ENCODE measurements at regions not wholly inside any gene's neighbourhood (a gene's known extent, or its start where the extent isn't known, plus 50 kb on each side); places are given as distances from the start of the nearest gene placed in this dataset.

DNA sequence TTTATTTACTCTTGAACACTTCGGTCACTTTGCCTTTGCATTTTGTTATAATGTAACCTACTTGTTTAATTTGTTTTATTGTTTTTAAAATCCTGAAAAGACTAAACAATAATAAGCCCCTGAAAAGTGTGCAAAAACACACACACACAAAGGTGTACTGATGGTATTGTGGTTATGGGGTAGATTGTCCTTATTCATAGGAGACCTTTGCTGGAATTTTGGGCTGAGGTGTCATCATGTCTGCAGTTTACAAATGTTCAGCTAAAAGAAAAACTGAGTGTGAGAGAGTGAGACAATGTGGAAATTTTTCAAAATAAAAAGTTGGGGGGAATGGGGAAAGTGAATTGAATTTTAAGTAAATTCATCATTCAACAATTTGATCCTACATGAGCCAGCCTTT is 174.9 kb downstream of the QDPR start:
- DNase-seq (ENCODE audit: low spot score), result no peak

DNA sequence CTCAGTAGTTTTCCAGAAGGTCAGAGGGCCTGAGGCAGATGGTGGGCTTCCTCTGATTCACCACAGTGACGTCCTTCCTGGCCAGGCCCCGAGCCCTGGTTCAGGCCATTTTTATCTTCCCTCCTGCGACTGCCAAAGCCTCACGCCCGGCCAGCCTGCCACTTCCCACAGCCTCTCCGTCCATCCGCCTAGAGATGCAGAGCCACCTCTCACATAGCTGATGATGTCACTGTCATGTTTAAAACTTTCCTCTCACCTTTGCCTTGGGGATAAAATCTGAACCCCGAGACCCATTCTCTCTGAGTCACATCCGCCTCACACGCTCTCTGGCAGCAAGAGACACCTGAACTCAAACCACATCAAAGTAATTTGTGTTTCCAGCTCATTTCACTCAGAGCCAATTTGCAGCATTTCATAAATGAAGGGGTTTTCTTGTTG is 175.3 kb downstream of the QDPR start:
- DNase-seq (ENCODE audit: low spot score), result no peak

DNA sequence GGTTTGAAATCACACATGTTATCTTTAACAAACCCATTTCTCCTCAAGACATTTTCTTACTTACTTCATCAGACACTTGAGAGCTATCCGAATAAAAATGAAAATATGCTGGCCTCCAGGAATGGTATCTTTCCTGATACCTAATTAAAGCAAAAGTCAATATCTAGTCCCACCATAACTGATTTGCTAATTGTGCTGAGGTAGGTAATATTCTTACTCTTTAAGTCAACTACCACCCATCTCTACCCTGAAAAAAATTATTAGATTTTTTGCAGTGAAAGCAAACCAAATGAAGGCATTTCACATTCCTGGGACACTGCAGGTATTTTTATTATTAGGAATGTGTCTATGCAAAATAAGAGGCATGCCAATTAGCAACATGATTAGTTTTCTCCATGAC is 175.8 kb downstream of the QDPR start:
- DNase-seq (ENCODE audit: low spot score), result no peak

DNA sequence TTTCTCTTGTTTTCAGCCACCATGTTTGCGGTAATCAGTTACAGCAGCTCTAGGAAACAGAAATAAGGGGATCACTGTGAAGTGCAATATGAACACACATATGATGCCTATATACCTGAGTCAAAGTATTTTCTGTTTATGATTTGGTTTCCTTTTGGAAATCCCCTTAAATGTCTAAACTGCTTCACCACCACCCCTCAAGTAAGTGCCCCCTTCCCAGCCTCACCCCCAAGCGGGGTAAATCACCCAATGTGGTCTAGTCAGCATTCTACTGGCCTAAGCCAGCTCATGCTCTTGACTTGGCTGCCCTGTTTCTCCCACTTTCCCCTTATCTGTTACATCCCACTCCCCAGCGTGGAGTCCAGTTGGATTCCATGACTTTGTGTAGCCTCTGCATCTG is 176.5 kb downstream of the QDPR start:
- DNase-seq (ENCODE audit: low spot score), result no peak

DNA sequence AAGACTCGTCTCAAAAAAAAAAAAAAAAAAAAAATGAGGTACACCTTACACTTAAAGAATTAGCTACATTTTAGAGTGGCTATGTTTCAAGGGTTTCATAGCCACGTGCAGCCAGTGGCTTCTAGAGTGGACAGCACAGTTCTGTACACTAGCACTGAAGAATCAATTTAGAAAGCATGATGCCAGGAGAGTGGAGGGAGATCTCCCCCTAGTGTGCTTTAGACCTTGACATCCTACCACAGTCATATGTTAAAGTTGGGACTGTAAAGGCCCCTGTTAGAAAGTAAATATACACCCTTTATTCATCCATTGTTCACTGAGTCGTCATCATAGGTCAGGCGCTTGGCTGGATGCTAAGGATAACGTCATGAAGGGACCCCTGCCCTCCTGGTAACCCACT is 179.4 kb downstream of the QDPR start:
- DNase-seq (ENCODE audit: low spot score), result no peak

DNA sequence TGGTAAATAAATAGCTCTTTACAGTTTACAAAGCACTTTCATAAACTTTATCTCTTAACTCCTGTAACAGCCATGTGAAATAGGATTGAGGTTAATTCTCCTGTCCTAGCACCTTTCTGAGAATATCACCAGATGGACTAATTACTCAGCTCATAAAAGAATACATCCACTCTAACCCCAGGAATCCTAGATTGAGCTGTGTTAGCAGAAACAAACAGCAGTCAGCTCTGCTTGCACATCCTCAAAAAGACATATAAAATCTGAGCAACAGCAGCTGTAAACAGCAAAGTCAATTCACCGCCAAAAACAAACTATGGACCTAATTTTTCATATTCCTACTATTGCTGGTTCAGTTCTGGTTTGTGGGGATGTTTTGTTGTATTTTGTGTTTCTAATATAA is 182.8 kb downstream of the QDPR start:
- no peak for DNase-seq (ENCODE audit: low spot score)

DNA sequence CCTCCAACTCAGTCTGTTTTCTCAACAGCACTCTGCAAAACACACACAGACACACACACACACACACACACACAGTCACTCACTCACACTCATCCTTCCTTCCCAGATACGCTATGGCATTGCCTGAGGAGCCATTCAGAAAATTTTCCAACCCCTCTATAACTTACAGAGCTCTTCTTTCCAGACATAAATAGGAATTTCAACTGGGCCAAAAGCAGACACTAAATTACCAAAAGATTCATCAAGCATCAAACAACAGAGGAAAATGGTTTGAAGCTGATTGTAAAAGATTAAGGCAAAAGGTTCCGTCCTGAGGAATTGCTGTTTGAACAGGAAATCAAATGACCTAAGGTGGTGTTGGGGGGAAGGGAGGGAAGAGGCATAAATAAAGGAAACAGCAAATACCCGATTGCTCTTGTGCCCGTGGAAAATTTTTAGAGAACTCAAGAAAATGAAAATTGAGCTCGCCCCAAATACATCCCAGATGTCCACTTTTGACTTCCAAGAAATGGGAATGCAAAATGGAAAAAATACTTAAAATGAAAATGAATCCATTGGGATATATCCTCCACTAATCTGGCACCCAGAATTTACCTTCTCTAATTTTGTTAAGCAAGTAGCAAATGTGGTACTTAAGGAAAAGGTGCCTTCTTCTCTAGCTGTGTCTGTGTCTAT is 183.6 kb downstream of the QDPR start:
- no peak for DNase-seq (ENCODE audit: low spot score)

DNA sequence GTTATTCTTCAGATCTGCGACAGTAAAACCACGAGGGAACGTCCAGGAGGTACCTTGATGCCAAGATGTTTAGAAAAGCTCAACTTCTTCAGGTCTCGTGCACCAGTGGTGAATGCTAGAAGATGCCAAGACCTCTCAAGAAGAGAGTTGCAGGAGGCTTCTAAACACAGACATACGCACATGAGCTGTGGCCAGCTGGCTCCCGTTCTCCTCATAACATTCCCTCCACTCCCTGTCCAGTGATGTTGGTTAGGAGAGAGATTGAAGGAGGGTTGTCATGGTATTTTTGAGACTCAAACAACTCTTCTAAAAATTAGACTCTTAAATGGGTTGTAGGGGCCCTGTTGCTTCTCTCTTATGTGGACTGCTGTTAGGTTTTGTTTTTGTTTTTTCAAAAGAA is 184.3 kb downstream of the QDPR start:
- no peak for DNase-seq (ENCODE audit: low spot score)

DNA sequence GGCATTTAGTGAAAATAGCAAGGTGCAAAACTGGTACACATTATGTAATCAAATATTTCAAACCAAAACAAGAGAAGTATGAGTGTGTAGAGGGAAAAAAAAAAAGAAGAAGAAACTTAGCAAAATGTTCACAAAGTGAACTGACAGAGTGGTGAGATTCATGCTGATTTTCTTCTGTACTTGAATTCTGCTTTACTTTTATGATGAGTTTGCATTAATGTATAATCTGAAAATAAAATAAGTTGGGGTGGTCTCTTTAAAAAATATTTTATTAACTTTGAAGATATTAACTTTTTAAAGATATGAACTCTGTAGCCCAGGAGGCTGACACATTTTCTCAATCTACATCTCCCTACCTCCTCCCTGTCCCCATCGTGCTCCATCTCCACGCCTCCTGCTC is 185.1 kb downstream of the QDPR start:
- DNase-seq (ENCODE audit: low spot score), result no peak

DNA sequence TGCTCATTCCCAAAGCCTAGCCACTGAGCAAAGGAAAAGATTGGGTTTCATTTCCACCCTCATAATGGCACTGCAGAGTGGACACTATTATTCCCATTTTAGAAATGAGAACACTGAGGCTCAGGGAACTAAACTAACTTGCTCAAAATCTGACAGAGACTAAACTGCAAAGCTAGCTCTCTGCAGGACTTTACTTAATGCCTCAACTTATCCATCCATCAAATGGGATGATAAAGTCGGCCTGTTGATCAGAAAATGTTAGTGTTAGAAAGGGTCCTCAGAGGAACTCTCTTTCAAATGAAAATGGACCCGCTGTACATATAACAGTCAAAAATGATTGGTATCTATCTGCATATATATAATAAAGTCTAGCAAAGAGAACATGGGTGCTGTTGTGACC is 186.8 kb downstream of the QDPR start:
- DNase-seq (ENCODE audit: low spot score), result no peak

DNA sequence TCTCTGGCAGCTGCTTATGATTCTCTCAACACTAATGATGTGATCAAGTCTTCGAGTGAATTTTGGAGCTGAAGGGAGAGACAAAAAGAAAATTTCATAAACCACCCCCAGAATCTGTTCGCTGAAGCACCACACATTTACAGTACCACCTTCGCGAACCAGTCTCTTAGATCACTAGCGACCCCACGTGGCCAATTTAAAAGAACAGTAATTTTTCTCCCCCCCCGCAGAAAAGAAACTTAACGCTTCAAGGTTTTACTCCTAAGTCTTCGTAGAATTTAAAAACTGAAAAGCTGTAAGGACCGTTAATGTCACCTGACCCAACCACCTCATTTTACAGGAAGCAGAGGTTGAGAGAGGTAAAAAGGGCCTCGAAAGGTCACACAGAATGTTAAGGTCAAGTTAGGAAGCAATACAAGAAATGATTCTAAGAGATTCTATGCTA is 187.5 kb downstream of the QDPR start:
- no peak for DNase-seq (ENCODE audit: low spot score)

DNA sequence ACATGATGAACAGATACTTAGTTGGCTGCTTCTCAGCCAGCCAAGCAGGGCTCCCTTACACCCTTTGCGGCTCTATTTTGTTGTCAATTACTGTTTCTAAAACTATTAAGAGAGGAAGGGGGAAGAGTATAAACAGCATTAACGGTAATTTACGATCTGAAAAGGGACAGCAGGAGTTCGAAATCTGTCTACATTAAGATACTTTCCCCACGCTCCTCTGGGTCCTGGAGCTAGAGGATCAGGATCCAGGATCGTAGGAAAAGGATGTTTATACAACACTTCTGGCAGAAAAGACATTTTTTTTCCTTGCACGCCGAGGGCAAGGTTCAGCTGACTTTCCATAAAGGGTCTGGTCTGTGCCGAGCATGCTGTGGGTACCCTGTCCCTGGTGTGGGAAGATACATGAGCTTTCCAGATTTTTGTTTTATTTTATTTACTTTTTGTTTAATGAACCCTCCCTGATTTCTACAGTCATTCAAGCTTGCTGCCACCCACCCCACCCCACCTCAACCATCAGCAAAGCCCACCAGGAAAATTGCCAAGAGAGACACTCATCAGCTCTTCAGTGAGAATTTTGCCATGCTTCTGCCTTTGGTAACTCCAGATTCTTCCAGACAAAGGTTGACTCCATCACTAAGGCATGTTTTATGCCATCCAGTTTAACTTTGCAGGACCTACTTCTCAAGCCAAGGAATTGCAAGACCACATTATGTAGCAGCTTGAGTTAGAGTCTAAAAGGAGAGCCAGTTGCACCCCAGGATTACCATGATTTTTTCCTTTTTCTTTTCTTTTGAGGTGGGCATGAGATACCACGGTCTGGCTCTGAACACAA is 188.1 kb downstream of the QDPR start:
- DNase-seq (ENCODE audit: low spot score), result no peak

DNA sequence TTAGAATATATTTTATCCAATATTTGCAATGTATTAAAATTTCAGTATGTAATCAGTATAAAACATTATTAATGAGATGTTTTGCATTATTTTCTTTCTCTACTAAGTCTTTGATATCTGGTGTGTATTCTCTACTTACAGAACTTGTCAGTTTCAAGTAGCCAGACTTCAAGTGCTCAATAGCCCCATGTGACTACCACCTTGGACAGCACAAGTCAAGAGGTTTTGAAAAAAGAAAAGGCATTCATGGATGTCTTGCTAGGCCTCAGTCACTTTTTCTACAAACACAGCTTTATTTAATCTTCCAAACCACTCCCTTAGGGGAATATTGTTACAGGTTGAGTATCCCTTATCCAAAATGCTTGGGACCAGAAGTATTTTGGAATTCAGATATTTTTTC is 189.4 kb downstream of the QDPR start:
- no peak for DNase-seq (ENCODE audit: low spot score)

DNA sequence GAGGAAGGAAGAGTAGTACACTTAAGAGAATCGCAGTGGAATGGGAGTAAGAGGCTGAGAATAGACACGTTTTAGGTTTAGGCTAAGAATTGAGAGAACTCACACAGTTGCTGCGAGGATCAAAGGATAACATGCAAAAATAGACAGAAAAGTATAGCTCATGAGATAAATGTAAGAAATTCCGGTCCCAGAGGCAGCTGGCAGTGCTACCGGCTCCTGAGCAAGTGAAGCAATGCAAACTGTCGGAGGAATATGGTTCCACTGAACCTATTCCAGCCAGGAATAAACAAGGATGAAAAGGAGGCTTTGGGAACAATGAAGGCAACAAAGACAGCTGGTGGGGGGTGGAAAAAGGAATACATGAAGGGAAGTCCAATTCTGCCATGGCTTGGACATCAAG is 191.8 kb downstream of the QDPR start:
- no peak for DNase-seq (ENCODE audit: low spot score)

DNA sequence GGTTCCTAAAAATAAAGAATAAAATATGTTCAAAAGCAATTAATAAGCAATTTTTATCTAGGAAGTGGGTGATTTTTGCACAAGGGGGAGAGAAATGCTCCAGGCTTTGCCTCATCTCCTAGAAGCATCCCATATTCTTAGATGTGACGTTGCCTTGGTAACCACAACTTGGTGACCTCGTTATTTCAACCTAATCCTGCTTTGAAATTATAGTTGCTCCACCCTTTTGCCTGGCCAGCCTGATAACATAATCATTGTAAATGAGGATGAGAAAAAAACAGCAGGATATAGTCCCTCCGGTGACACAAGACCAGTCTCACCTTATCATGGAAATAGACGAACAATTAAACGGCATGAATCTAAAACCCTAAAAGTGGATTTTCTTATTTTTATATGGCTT is 194.4 kb downstream of the QDPR start:
- no peak for DNase-seq (ENCODE audit: low spot score)

DNA sequence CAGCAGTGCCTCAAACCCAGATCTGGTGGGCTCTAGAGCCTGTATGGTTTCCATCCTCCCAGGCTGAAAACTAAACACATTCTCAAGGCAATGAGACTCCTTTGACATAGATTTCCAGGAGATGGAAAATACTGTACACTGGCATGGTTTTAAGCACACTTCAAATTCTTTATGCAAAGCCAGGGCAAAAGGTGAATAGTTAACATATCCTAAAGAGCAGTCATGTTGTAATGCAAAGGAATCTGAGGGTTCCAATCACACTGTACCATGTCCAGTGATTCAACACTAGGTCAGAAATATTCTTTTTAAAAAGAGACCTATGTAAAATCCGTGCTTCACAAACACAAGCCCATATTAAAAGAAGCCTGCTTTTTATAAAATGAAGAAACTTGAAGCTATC is 195.3 kb downstream of the QDPR start:
- DNase-seq (ENCODE audit: low spot score), result no peak

DNA sequence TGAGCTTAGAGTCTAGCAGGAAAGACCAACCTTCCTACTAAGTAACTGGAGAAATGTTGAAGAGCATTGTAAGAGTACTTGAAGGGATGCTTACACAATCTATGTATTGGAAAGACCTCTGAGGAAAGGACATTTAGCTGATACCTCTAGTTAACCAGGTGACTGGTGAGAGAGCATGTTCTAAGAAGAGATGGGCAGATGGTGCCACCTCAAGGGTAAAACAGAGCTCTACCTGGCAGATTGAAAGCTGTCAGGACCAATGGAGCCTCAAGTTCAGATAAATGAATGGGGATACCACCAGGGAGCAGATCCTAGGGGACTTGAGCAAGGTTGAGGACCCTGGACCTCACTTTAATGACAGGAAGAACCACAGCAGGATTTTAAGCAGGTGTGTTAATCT is 196.4 kb downstream of the QDPR start:
- DNase-seq (ENCODE audit: low spot score), result no peak

DNA sequence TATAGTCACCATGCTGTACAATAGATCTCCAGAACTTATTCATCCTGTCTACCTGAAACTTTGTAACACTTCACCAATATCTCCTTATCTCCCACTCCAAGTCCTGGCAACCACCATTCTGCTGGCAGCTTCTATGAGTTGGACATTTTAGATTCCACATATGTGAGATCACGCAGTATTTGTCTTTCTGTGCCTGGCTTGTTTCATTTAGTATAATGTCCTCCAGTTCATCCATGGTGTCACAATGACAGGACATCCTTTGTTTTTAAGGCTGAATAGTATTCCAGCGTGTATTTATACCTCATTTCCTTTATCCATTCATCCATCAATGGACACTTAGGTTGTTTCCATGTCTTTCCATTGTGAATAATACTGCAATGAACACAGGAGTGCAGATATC is 198.7 kb downstream of the QDPR start:
- no peak for DNase-seq (ENCODE audit: low spot score)

DNA sequence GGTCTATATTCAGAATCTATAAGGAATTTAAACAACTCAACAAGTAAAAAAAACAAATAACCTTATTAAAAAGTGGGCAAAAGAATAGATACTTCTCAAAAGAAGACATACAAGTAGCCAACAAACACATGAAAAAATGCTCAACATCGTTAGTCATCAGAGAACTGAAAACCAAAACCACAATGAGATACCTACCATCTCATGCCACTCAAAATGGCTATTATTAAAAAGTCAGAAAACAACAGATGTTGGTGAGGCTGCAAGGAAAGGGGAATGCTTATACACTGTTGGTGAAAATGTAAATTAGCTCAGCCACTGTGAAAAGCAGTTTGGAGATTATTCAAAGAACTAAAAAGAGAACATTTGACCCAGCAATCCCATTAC is 201.6 kb downstream of the QDPR start:
- DNase-seq (ENCODE audit: low spot score), result no peak

DNA sequence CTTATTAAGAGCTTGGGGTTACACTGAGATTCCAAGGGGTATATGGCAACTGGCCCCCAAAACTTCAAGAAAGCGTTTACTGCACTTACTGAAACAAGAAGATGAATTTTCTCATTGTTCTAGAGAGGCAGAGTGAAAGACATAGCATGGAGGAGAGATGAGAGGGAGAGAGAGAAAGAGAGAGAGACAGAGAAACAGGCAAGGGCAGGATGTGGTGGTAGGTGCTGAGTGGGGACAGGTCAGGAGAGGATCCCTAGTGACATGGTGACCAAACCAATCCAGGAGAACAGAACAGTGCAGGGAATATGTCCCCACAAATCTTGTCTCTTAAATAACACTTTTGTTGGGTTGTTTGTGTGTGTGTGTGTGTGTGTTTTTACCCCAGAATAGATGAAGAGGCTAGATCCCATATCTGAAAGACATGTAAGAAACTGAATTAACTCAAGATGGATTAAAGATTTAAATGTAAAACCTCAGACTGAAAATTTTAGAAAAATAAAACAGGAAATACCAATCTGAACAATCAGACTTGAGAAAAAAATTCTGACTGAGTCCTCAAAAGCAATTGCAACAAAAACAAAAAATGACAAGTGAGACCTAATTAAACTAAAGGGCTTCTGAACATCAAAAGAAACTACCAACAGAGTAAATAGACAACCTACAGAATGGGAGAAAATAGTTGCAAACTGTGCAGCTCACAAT is 202.2 kb downstream of the QDPR start:
- DNase-seq (ENCODE audit: low spot score), result no peak

DNA sequence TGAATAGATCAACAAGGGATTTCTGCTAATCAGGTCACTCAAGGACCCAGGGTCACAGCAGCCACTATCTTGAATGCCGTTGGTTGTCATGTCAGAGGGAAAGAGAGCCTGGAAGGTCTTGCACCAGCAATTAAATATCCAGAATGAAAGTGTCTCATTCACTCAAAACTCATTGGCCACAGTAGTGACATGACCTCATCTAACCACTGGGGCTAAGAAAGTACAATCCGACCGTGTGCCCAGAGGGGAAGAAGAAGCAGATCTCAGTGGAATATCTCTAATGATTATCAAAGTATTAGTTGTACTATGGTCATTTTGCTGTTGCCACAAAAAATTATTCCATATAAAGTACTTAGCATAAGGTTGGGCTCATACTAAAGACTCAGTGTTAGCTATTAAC is 210.0 kb downstream of the QDPR start:
- no peak for DNase-seq (ENCODE audit: low spot score)

DNA sequence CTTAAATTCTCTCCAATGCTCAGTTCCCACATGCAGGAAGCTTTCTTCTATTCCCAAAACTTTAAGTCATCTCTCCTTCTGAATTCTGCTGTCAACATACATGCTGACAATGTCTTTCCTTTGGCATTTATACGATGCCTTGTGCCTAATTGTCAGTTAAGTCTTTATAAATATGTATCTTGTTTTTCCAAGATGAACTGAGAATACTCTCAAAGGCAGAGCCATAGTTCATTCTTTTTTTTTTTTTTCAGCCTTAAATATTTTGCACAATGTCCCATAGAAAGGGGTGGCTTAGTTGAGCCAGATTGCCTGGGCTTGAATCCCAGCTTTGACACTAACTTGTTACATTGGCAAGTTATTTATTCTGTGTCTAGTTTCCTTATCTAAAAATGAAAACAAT is 210.6 kb downstream of the QDPR start:
- no peak for DNase-seq (ENCODE audit: low spot score)
